Astrocyte (in vitro differentiated cells and primary cell): ENCODE measurements at regions not wholly inside any gene's neighbourhood (a gene's known extent, or its start where the extent isn't known, plus 50 kb on each side); places are given as distances from the start of the nearest gene placed in this dataset.

Experiments used
- EZH2 ChIP-seq: IDR thresholded peaks from 2 replicates; pipeline ENCODE4 v1.6.1; 2012; ENCODE audit warnings: mild to moderate bottlenecking, low read length, inconsistent platforms; ENCODE audit not compliant: insufficient read depth
- TF ChIP-seq, protein P1 (sequence below): IDR thresholded peaks from 2 replicates; pipeline ENCODE4 v1.5.1; 2011; ENCODE audit warnings: low read depth, mild to moderate bottlenecking, inconsistent platforms, low read length, moderate library complexity; ENCODE audit not compliant: insufficient read depth

DNA sequence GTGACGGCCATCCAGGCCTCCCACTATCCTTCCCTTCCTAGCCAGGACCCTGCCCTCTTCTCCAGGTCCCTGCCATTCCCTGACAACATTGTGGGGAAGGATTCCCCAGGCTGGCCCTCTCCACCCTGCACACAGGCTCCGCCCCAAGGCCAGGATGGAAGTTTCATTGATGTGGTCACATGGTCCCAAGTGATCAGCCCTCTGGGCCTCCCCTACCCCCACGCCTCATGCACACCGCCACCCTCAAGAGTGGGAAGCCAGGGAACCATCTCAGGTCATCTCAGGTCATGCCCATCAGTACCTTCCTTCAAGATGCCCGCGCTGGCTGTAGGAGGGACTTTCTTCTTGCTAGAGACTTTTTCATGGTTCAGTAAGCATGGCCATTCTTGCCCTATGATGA, 514.8 kb upstream of the RAB6C start:
- TF ChIP-seq, protein P1, sequence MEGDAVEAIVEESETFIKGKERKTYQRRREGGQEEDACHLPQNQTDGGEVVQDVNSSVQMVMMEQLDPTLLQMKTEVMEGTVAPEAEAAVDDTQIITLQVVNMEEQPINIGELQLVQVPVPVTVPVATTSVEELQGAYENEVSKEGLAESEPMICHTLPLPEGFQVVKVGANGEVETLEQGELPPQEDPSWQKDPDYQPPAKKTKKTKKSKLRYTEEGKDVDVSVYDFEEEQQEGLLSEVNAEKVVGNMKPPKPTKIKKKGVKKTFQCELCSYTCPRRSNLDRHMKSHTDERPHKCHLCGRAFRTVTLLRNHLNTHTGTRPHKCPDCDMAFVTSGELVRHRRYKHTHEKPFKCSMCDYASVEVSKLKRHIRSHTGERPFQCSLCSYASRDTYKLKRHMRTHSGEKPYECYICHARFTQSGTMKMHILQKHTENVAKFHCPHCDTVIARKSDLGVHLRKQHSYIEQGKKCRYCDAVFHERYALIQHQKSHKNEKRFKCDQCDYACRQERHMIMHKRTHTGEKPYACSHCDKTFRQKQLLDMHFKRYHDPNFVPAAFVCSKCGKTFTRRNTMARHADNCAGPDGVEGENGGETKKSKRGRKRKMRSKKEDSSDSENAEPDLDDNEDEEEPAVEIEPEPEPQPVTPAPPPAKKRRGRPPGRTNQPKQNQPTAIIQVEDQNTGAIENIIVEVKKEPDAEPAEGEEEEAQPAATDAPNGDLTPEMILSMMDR = no peak
- TF ChIP-seq EZH2 = no peak
